CD4-positive, alpha-beta T cell treated with Interleukin-1 beta for 1 hour (primary cell): ENCODE measurements at regions not wholly inside any gene's neighbourhood (a gene's known extent, or its start where the extent isn't known, plus 50 kb on each side); places are given as distances from the start of the nearest gene placed in this dataset.
A peak's percentile ranks its signal among the peaks of the same experiment; 100 is the strongest.

Experiments
- DNase-seq, 2 donors: peaks; one replicate each; pipeline ENCODE4 v3.0.0-alpha.2; 2020 to 2022

DNA sequence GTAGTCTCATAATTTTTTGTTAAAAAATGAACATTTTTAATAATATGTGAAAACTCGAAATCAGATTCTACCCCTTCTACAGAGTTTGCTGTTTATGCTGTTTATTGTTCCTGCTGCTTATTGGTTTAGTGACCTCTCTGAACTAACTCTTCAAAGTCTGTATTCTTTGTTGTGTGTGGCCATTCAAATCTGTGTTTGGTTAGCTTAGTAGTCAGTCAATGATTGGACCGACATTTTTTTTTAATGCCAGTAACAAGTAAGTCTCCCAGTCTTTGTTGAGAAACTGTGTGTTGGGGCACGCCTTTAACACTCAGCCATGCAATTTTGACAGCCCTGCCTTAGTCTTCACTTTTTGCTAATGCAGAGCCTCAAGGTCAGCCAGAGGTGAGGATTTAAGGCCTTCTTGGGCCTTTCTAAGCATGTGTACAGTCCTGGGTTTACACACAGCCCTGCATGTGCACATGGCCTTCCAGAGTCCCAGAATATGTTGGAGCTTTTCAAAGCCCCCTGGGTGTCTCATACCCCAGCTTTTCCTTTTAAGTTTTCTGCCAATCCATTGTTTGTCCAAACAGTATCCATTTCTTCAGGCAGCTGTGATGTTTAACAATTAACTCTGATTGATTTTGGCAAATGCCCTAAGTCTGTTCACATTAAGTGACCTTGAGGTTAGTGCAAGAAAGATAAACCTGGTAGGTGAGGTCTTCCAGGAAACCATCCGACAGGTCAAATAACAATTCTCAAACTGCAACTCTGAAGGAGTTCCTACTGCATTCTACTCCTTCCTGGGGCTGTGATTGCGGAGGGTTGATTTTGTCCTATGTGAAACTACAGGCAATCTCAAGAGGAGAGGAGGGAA lies 389.3 kb downstream of the PMP22 start:
- no peak for DNase-seq

DNA sequence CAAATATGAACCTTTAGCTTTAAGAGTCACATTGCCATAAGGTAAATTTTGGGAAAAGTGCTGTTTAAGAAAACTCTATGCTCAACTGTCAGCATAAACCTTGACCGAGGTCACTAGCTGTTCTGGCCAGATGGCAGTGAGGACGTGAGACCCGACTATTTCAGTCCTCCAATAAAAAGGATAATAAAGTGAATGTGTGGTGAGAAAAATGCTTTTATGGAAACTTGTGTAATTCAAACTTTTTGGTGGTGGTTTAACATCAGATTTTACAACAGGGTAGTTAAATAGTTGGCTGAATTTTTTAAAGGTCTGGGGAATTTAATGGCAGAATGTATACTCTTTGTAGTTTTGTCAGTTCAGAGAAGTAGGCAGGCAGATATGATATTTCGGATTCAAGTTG lies 391.1 kb downstream of the PMP22 start:
- DNase-seq, result no peak

DNA sequence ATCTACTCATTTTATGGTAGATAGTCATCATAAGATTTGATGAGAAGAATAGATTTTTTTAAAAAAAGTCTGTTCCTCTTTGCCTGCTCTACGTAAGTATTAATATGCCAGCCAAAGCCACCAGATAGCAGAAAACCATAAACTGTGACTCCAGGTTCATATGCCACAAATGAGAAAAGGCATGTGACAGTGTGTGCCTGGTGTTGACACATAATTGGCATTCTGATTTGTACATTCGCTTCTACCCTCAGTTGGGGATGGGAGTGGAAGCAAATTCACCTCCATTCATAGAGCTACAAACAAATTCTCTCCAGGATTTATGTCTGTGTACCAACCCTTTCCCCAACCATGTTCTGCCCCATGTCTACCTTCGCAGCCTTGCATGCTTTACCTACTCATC lies 391.6 kb downstream of the PMP22 start:
- DNase-seq, result no peak

DNA sequence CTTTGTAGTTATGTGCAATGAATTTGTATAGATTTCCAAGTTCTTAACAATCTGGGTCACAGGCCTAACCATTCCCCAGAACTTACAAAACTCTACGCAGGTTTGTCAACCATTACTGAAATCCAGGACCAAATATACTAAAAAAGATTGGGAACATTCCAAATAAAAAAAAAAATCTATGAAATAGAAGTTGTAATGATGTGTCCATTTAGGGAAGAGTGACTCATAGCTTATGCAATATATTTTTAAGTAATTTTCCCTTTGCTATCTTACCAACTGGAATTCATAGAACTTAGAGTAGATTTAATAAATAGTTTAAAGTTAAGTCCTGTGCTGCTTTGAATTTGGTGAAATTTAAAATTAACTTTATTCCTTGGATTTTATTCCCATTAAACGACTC lies 393.2 kb downstream of the PMP22 start:
- no peak for DNase-seq

DNA sequence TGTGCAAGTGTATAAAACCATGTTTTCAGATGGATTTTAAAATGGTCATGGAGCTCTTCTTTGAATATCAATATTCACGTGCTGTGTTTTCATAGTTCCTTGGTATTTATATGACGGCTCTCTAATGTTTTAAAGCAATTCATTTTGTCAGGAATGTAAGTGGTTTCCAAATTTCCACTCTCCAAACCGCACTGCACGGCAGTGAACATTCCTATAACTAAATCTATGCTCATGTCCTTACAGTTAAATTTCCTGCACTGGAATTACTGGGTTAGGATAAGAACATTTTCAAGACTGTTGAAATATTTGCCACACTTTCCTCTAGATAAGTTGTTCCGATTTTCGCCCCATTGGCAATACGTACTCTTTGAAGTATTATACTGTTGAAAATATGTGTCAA lies 398.9 kb downstream of the PMP22 start:
- DNase-seq, result no peak

DNA sequence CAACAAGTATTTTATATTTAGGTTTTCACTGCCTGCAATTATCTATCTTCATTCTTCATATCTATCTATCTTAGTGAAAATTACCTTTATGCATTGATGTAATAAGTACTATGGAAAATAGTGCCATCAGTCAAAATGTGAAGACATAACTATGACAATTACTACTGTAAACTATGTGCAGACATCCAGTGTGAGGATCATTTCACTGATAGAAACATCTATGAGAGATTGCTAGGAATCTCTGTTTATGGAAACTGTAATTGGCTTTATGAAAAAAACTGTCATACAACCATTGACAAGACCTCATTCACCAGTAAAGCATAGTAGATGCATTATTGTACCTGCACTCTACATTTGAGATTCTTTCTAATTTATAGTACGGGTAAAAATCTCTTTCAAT lies 401.0 kb downstream of the PMP22 start:
- DNase-seq, result no peak

DNA sequence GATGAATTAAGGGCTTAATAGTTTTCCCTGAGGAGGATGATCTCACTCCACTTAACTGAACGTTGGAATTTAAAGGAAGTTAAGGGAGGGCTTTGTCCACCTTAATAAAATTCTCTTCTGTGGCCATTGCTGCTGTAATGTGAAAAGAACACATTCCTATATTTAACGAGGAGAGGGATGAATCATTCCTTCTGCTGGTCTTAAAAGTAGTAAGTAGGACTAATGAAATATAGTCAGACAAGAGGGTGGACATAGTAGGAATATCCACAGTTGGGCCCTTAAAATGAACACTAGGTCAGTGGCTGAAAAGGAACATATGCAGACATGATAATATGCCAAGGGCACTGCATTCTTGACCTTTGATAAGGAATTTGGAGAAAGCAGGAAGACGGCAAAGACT lies 405.6 kb downstream of the PMP22 start:
- DNase-seq, result no peak

DNA sequence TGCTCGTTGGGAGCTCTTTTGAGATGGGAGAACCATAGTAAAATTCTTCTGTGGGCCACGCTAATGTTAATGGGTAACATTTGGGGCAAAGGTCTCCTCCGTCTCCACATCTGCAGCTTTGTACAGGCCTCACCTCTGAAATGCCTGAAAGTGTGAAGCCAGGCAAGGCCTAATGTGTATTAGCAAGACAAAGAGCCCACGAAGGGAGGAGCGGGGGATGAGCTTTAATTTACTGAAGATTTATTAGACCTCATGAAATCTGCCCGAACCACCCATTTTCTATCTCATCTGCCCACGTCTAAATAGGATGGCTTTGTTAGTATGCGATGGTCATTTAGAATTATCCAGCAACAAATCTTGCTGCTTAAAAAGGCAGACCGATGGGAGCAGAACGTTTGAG lies 408.9 kb downstream of the PMP22 start:
- no peak for DNase-seq

DNA sequence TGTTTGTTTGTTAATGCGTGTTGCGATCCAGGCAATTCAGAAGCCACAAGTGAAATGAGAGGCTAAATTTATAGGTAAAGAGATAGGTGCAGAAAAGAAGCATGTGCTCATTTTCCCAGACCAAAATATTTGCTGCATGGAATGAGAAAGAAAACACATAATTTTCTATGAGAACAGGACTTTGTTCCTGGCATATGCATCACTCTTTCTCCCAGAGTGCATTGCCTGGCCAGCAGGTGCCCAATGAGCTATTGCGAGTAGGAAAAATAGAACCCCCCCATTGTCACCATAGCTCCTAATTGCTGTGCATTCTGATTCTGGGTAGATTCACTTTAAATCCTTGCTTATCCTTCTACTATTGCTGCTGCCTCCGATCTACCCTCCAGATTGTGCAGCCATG lies 410.4 kb downstream of the PMP22 start:
- no peak for DNase-seq

DNA sequence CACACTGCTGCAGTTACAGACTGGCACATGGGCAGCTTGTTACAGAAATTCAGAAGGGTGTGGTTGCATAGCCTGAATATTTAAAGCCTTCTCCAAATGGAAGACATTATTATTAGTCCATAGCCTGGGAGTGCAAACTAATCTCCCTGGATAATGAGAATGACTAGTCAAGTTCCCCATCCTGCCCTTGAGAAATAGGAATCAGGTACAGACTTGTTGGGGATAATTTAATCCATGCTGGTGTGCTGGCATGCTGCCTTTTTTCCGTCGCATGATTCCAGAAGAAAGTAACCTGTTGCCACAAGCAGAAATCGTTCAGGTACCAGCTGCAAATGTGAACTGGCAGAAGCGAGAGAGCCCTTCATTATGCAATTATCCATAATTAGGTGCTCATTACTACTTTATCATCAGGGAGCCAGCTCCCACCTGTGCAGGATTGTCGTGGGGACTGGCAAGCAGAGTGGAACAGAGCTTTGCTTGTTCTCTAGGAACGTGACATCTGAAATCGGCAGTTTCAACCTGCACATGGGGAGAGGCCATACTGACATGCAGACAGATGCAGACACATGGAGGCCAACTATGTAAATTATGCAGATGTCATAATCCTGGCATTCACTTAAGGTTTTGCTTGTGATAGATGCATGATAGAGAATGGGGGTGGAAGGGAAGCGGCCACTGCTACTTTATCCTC lies 419.4 kb downstream of the PMP22 start:
- no peak for DNase-seq

DNA sequence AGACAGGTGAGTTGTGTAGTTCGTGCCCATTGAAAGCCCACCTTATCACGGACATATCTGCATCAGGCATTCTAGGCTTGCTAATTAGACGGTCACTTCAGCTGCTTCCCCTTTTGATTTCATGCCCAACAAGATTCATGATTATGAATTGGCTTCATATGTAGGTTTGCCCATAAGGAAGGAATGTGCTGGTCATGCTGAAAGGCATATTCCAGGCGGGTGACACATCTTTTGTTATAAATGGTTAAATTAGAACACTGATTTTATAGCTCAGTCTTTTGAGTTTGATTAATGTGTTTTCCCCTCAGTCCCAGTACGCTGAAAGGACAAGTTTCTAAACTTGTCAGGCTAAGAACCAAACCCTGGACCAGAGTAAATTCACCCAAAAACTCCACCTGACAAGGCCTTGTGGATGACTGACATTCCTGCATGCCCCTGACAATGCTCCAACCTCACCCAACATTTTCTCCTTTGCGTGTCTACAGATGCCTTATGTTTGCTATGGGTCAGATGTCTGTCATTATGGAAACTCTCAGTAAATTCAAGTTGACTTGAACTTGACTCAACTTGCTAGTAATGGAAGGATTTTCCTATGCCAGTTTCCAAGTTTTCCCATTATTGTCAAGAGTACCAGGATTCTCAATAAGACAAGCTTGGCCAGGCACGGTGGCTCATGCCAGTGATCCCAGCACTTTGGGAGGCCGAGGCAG lies 421.9 kb downstream of the PMP22 start:
- DNase-seq, result no peak

DNA sequence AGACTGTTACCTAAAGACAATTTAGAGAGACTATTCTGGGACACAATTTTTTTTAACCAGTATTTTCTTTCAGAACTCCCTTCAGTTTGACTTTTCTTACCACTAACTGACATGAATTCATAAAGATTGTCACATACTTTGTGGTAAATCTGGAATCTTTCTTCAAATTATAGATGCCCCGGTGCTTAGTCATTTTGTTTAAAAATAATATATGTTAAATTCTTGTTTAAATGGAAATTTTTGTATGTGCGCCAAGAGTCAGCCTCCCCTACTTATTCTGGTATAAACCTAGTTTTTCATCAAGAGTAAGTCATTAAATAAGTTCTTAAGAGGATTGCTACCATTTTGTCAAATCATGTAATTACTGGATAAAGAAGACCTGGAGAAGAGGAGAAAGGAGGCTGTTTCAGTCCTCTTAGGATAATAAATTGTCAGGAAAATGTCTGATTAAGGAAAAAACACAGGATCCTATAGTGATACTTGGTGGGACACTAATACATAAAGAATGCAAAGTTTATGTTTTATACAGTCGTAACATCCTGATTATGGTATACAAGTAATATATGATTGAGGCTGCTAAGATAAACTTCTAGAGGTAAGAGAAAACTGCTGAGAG lies 424.4 kb downstream of the PMP22 start:
- no peak for DNase-seq

DNA sequence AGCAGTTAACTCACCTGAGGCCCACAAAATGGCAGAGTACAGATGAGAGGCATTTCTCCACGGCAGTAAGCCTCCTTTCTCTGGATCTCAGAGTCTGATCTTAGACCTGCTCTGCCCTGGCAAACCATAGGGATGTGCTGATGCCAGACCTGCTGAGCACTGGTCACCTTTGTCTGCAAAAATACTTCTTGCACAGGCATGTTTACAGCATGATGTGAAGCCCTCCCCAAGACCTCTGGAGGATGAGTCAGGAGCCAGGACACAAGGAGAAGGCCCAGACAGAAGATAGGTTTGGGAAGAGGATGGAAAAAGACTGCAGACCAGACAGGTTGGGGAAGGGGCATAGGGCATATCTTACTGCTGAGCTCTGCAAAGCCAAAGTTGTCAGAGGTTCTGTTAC lies 426.6 kb downstream of the PMP22 start:
- no peak for DNase-seq

DNA sequence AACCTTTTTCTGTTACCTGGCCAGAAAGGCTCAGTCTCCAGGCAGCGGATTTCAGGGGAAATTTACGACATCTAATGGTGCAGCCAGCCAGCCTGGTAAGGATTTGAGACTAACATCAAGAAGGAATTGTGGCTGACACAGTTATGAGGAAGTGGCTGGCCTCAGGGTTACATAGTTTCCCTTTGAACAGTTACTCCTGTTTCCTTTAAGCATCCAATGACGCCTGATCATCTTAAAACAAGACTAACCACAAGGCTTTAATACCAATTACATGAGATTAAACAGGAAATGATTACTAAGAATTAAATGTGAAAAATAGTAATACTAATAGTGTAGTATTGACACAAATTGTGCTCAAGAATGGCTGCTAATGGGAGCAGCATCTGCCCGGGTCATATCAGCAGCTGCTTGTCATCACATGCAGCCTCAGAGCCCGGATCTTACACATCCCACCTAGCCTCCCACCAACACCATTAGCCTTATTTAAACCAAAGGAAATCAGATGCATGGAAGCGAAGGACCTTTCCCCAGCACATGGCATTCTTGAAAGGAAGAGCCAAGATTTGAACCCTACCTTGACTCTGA lies 431.8 kb downstream of the PMP22 start:
- no peak for DNase-seq

DNA sequence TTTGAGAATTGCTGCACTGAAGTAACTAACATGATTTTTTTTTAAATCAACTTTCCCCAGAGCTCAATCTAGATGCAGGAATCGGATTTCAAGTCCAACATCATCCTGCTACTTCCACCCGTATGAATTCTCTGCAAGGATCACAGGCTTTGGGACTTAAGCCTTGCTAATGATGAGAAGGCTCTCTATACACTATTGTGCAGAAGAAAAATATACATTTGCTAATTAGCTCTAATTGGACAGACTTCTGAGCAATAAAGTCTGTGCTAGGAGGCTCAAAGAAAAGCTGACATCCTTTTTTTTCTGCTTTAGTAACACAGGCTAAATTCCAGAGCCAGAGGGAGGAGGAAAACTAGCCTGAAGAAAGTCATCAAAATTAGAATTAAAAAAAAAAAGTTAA lies 433.6 kb downstream of the PMP22 start:
- DNase-seq, result no peak

DNA sequence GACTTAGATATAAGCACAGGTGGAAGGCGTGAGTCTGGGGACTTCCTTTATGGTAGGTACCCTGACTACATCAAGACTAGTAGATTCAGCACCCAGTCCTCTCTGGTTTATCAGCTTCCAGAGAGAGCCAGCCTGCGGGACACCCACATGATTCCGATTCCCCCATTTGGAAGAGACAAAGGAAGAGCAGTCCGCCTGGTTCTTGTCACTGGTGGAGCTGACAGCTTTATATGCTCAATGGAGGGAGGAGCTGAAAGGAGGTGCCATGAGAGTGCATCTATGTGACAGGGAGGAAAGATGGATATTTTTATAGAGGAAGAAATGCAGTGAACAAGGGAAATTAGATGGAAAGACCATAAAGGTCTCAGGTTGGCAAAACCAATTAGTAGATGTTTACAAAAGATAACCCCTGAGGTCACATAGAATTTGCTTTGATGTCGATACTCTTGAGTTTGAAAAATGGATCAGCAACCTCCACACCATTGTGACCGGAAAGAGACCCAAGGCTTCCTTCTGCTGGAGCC lies 437.7 kb downstream of the PMP22 start:
- DNase-seq, result no peak

DNA sequence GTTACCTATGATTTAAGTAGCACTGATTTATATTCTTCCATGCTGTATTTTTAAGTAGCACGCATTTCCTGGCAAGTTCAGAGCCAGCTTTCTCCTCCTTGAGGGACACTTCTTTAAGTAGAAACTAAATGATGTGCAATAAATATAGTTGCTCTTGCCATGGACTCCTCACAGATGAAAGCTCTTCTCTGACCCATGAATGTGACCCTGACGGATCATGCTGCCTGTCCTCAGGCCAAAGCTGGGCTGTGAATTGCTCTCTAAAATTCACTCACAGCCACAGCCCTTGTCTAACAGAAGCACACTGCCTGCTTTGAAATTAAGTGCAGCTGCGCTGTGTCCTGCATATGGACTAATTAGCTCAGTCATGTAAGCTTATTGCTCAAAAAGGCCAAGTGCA lies 438.8 kb downstream of the PMP22 start:
- DNase-seq, result no peak

DNA sequence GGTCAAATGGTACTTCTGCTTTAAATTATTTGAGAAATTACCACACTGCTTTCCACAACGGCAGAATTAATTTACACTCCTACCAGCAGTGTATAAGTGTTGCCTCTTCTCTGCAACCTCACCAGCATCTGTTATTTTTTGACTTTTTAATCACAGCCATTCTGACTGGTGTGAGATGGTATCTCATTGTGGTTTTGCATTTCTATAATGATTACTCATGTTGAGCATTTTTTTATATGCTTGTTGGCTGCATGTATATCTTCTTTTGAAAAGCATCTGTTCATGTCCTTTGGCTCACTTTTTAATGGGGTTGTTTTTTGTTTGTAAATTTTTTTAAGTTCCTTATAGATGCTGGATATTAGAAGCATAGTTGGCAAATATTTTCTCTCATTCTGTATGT lies 446.7 kb downstream of the PMP22 start:
- no peak for DNase-seq

DNA sequence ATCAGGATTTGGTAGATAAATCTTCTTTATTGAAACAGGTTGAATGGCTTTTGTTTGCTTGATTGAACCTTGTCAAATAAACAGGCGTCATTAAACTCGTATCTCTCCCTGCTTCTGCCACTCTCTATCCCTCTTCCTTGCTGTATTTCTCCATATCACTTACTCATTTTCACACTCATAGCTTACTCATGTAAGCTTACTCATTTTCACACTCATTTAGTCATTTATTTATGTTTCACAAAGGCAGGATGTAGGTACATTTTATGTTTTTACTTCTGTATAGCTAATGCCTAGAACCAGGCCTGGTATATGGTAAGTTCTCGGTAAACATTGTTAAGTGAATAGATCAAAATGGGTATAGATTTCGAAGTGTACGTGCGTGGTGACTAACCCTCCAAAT lies 450.0 kb downstream of the PMP22 start:
- no peak for DNase-seq

DNA sequence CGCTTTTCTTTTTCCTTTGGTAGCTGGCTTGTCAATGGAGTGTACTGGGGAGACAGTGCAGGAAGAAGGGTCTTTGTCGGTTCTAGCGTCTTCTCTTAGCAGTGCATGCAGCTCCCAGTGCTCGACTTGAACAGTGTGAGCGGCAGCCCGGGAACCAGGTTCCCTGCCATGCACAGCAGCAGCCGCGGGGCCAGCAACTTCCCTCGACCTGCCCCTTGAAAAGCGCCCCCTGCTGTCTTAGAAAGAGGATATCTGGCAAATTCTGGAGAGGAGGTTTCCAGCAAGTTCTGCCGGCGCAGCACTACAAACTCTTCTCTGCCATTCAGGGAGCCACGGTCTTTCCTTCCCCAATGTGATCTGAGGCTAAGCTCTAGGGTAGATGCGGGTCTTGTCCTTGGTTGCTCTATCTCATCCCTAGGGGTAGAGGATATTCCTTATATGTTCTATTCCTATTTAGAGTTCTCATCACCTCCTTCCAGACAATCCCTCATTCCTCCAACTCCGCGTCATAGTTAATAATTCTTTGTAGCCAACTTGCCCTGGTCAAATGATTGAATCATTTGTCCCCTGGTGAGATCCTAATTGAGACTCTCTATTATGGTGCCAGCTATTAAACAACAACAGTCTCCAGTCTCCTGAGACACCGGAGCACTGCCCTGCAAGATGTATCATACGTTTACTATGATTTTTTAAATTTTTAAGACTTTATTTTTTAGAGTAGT lies 451.3 kb downstream of the PMP22 start:
- DNase-seq, result peak; percentile 14 to 26

DNA sequence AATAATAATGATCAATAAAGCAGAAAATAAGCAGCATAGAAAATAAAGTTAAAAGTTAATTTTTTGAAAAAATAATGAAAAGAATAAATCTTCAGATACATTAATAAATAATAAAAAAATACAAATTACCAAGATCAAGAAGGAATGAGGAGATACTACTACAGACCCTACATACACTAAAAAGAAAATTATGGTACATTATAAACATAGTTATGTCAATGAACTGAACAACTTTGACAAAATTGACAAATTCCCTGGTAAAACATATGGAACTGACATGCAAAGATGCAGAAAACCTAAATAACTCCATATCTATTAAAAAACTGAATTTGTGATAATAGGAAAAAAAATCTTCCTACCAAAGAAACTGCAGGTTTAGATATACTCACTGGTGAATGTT lies 456.7 kb downstream of the PMP22 start:
- DNase-seq, result no peak

DNA sequence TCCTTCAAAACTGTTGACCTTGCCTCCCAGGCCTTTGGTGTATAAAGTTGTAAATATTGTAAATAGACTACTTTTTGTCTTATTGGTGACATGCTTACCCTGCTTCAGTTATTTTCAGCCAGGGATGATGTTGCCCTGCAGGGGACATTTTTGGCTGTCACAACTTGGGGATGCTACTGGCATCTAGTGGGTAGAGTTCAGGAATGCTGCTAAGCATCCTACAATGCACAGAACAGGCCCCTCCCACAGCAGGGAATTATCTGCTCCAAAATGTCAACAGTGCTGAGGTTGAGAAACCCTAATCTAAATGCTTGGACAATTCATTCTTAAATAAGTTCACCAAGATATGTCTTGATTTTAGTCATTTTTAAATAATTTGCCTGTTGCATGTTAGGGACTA lies 459.8 kb downstream of the PMP22 start:
- no peak for DNase-seq
